Naive thymus-derived CD8-positive, alpha-beta T cell (primary cell): ENCODE measurements at regions not wholly inside any gene's neighbourhood (a gene's known extent, or its start where the extent isn't known, plus 50 kb on each side); places are given as distances from the start of the nearest gene placed in this dataset.

Experiments
- ATAC-seq, 2 donors: fragments of 150-1000 bp; cut with Tn5 transposase in 1 of 2; sonication (Bioruptor Pico), chemical (Tn5 transposase) in 1 of 2; 1 replicate in 1 of 2; 2 replicates in 1 of 2; pipeline ENCODE4 v1.10.0; 2021; ENCODE audit warnings: mild to moderate bottlenecking in 2 of 2, moderate library complexity in 2 of 2
- POLR2A ChIA-PET: fragments of 350-600 bp; sonication (Branson Sonifier 250); formaldehyde crosslinking; loops from one replicate; lab custom pipeline; 2021; ENCODE audit warnings: antibody characterized with exemption; lab: Charles Lee
- DNase-seq, 10 donors: peaks; one replicate each; pipeline versions ENCODE4 v3.0.0 to v3.0.0-alpha.2; 2020 to 2022
- H3K27ac Mint-ChIP-seq, 10 donors: one replicate each; pipeline ENCODE4 v1.8.0; 2020 to 2022; ENCODE audit warnings: mild to moderate bottlenecking in 10 of 10, mixed read lengths in 10 of 10, moderate library complexity in 4 of 10, inconsistent platforms in 1 of 10
- H3K27me3 Mint-ChIP-seq, 5 donors: one replicate each; pipeline ENCODE4 v1.8.0; 2021 to 2022; ENCODE audit warnings: mixed read lengths in 5 of 5
- H3K36me3 Mint-ChIP-seq, 3 donors: one replicate each; pipeline ENCODE4 v1.8.0; 2020 to 2022; ENCODE audit warnings: mixed read lengths in 3 of 3, mild to moderate bottlenecking in 2 of 3, inconsistent platforms in 1 of 3
- H3K4me1 Mint-ChIP-seq, 4 donors: one replicate each; pipeline ENCODE4 v1.8.0; 2021 to 2022; ENCODE audit warnings: mixed read lengths in 4 of 4
- H3K4me3 Mint-ChIP-seq, 10 donors: one replicate each; pipeline ENCODE4 v1.8.0; 2020 to 2022; ENCODE audit warnings: mild to moderate bottlenecking in 10 of 10, mixed read lengths in 10 of 10, moderate library complexity in 6 of 10, inconsistent platforms in 1 of 10
- H3K9me3 Mint-ChIP-seq, 9 donors: one replicate each; pipeline ENCODE4 v1.8.0; 2020 to 2022; ENCODE audit warnings: mixed read lengths in 9 of 9, mild to moderate bottlenecking in 3 of 9, inconsistent platforms in 1 of 9, moderate library complexity in 1 of 9

DNA sequence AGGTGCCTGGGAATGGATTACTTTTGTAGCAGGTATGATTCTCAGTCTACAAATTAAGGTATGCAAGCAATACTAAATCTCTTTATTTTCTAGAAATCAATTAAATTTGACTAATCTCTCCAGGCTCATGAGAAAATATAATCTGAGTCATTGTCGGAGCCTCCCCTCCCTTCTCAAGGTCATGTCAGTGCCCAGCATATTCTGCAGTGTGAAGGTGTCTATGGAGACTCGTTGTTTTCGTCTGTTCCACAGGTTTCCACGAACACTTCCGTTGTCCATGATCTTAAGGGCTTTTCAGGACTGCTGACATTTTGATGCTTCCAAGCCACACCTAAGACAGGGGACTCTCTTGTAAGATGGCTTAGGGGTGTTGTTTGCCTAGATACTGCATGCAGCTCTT lies 56.6 kb upstream of the SCOC start:
- ATAC-seq (no peak), DNase-seq (no peak)
- POLR2A ChIA-PET, result no interaction called here
- H3K9me3 Mint-ChIP-seq, result peaks cover 0 to 14% (median 3%) of the 10 kb centered on the region in 9 donors
- H3K4me1 Mint-ChIP-seq, result no peaks in the 10 kb centered on the region
- no peak overlapping the region for H3K27ac Mint-ChIP-seq
- H3K4me3 Mint-ChIP-seq, result no peak overlapping the region
- peaks cover 0 to 16% (median 13%) of the 10 kb centered on the region in 3 donors for H3K36me3 Mint-ChIP-seq
- H3K27me3 Mint-ChIP-seq, result peaks cover 0 to 5% (median 0%) of the 10 kb centered on the region in 5 donors

DNA sequence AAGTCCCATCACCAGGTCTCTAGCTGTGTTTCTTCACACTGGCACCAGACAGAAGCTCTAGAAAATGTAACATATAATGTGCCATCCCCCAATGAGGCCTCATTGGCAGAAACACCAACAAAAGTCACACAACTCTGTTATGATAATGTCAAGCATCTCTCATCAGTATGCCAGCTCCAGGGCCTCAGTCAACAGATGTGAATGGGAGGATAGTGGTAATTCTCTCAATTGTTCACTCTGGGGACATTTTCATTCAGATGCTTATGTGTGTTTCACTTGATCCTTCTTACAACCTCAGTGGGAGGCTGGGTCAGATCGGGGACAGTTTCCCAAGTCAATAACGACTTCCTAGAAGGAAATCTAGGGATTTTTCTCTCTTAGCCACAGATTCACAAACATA lies 57.5 kb upstream of the SCOC start:
- DNase-seq (no peak), ATAC-seq (no peak)
- Mint-ChIP-seq H3K36me3 (peaks cover 0 to 8% (median 7%) of the 10 kb centered on the region in 3 donors), H3K4me1 (no peaks in the 10 kb centered on the region), H3K27me3 (peaks cover 0 to 5% (median 0%) of the 10 kb centered on the region in 5 donors), H3K9me3 (peaks cover 0 to 6% (median 0%) of the 10 kb centered on the region in 9 donors), H3K4me3 (no peak overlapping the region), H3K27ac (no peak overlapping the region)
- POLR2A ChIA-PET, result interaction anchor here (0.6 kb wide), 1 partner anchor 193 kb away, joined by 4 read pairs; no protein-coding TSS in a partner anchor

DNA sequence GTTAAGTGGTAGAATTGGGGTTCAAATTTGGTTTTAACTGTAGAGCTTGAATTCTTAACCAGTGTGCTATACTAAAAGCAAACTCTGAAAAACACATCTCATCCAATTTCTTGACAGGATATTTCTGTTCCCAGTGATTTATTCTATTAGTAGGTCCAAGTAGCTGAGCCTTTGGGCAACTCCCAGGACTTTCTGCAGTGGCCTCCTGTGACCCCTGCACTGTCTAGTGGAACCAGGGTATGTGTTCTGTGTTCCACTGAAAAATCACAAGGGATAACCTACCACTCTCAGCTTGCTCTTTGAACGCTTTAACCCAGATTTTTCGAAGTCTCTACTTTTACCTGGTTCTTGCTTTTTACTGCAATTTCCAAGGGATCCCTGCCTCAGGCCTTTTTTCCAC lies 58.0 kb upstream of the SCOC start:
- Mint-ChIP-seq H3K27me3 (peaks cover 0 to 5% (median 1%) of the 10 kb centered on the region in 5 donors), H3K36me3 (peaks cover 0 to 6% (median 2%) of the 10 kb centered on the region in 3 donors), H3K27ac (no peak overlapping the region), H3K9me3 (peaks cover 0 to 3% (median 0%) of the 10 kb centered on the region in 9 donors), H3K4me1 (no peaks in the 10 kb centered on the region), H3K4me3 (no peak overlapping the region)
- ATAC-seq (no peak), DNase-seq (no peak)
- POLR2A ChIA-PET, result interaction anchor here (0.6 kb wide), 1 partner anchor 193 kb away, joined by 4 read pairs; no protein-coding TSS in a partner anchor

DNA sequence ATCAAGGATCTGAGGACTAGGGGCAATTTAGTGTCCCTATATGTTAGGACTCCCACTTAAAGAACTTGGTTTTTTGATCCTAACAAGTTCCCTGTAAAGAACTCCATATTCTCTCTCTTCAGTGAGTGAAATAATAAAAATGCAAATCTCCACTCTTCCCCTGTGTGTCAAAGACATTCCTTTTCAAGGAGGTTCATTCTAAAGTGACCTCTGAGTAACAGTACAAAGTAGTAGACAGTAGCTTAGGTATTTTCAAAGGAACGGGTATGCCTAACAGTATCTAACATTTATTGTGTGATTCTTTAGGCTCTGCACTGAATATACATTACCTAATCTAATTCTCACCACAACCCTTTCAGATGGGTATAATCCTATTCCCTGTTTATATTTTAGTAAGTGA lies 58.4 kb upstream of the SCOC start:
- POLR2A ChIA-PET, result no interaction called here
- ATAC-seq, result no peak

DNA sequence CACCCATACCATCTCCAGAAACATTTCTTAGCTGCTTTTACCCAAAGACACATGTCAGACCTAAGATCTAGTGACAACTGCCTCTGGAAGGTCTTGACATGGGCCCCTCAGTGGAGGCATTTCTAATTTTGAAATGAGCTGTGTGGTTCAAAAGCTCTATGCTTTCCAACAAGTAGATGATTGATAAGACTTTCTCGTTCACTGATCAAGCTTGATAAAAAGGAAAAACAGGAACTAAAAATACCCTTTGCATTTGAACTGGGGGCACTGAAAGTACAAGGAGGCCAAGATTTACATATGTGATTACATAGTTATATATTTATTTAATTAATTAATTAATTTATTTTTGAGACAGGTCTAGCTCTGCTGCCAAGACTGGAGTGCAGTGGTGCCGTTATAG lies 61.3 kb upstream of the SCOC start:
- no peak overlapping the region for H3K4me3 Mint-ChIP-seq
- peaks cover 0 to 2% (median under 1%) of the 10 kb centered on the region in 5 donors for H3K27me3 Mint-ChIP-seq
- POLR2A ChIA-PET, result no interaction called here
- H3K4me1 Mint-ChIP-seq, result no peaks in the 10 kb centered on the region
- no peak overlapping the region for H3K27ac Mint-ChIP-seq
- no peaks in the 10 kb centered on the region for H3K9me3 Mint-ChIP-seq
- ATAC-seq, result no peak
- DNase-seq, result no peak
- H3K36me3 Mint-ChIP-seq, result peaks cover 0 to 2% (median 0%) of the 10 kb centered on the region in 3 donors

More for the DNA sequence above, 58.4 kb upstream of the SCOC start:
- Mint-ChIP-seq H3K4me3 (no peak overlapping the region), H3K36me3 (peaks cover 0 to 6% (median 0%) of the 10 kb centered on the region in 3 donors), H3K4me1 (no peaks in the 10 kb centered on the region), H3K9me3 (peaks cover 0 to 3% (median 0%) of the 10 kb centered on the region in 9 donors), H3K27me3 (peaks cover 0 to 3% (median 1%) of the 10 kb centered on the region in 5 donors), H3K27ac (no peak overlapping the region)
- DNase-seq, result no peak

DNA sequence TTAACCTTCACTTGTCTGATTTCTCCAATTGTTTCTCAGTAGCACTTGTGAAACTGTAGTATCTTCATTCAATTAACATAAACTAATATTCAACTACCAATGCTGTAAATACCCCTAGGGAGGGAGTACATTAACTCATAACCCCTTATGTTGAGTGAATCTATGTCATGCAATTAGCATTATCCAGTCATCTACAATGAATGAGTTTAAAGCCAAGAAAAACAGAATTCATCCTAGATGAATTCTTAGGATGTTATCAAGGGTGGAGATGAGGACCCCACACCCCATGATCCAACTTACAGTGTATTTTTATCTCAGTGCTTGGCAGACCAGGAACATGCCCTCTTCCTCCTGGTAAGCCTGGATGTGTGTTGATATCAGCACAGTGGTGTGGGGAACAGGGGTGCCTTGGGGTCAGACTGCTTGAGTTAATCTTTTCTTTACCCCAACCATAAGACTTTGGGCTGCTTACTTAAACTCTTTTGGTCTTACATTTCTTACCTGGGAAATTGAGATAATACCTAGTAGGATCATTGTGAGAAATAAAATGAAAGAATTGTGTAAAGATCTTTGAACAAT lies 62.1 kb upstream of the SCOC start:
- Mint-ChIP-seq H3K9me3 (no peaks in the 10 kb centered on the region), H3K4me3 (no peak overlapping the region), H3K4me1 (no peaks in the 10 kb centered on the region), H3K27me3 (peaks cover 0 to 2% (median under 1%) of the 10 kb centered on the region in 5 donors), H3K36me3 (peaks cover 0 to 2% (median 0%) of the 10 kb centered on the region in 3 donors), H3K27ac (no peak overlapping the region)
- no peak for ATAC-seq
- POLR2A ChIA-PET, result no interaction called here
- DNase-seq, result no peak

DNA sequence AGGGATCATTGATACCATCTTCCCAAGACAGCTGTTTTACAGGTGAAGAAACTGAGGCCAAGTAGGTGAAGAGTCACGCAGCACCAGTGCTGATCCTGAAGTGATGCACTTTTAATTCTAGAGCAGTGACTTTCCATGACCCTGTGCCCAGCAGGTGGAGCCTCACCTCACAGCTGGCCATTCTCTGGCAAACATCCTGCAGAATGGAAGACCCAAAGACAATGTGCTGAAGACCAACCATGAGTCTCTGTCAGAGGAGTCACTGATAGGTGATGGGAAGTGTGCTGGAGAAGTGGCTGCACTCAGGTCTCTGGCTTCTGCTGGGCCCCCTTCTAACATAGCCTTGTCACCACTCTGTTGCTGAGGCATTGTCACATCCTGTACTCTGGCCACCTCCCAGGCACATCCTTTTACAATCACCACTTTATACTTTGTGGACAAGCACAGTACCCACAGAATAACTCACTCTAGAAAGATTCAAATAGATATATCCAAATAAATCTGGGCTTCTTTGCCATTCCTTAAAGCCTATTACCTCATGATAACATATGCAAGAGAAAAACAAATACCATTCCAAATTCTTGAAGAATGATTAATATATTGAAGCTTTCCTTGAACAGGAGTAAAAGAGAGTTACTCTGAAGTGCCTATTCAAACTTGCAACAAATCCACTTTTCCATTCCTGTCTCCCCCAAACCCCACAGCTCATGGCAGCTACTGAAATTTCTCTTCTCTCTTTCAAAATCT lies 64.1 kb upstream of the SCOC start:
- peak overlapping the region in 1 of 10 donors; percentile 7 for H3K27ac Mint-ChIP-seq

DNA sequence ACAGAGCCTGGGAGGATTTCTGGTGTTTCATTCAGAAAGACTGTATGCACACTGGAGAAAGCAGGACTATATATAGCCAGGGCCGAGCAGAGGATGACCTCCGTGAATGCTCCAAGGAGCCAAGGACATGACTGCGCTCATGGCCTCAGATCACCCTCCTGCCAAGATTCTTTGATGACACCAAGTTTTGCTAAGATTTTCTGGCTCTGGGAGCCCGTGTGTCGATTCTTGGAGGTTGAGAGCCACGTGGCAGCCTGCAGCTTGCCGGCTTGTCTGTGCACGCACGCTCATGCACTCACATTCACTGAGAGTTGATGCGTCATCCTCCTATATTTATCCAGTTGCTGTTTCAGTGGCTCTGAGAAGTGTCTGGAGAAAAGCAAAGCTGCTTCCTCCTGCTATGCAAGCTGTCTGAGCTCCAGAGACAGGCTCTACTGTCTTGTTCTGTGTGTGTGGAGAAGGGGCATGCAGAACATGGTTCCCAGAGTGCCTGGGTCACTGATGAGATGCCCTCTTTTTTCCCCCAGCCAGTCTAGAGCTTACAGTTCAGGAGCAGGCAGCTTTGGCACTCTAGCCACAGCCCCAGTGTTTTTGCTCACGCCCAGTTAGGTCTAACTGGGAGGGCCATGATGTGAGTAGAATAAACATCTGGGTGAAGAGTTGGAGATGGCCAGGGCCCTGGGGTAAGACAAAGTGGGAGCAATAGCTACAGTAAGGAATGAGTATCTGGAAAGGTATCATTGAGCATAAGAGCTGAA lies 64.9 kb upstream of the SCOC start:
- Mint-ChIP-seq H3K36me3 (no peaks in the 10 kb centered on the region), H3K4me3 (no peak overlapping the region), H3K27me3 (peaks cover 0 to 8% (median 4%) of the 10 kb centered on the region in 5 donors), H3K9me3 (no peaks in the 10 kb centered on the region), H3K27ac (no peak overlapping the region), H3K4me1 (no peaks in the 10 kb centered on the region)
- DNase-seq, result no peak
- ATAC-seq, result no peak
- POLR2A ChIA-PET, result interaction anchor here (0.9 kb wide), 1 partner anchor 8 kb away, joined by 3 read pairs; no protein-coding TSS in a partner anchor

More for the DNA sequence above, 64.1 kb upstream of the SCOC start:
- peaks cover 0 to 6% (median under 1%) of the 10 kb centered on the region in 5 donors for H3K27me3 Mint-ChIP-seq
- peaks cover 0 to 2% (median 0%) of the 10 kb centered on the region in 3 donors for H3K36me3 Mint-ChIP-seq
- no peak overlapping the region for H3K4me3 Mint-ChIP-seq
- POLR2A ChIA-PET, result interaction anchor here (0.9 kb wide), 1 partner anchor 9 kb away, joined by 3 read pairs; no protein-coding TSS in a partner anchor
- no peaks in the 10 kb centered on the region for H3K4me1 Mint-ChIP-seq
- H3K9me3 Mint-ChIP-seq, result no peaks in the 10 kb centered on the region
- DNase-seq (no peak), ATAC-seq (no peak)

DNA sequence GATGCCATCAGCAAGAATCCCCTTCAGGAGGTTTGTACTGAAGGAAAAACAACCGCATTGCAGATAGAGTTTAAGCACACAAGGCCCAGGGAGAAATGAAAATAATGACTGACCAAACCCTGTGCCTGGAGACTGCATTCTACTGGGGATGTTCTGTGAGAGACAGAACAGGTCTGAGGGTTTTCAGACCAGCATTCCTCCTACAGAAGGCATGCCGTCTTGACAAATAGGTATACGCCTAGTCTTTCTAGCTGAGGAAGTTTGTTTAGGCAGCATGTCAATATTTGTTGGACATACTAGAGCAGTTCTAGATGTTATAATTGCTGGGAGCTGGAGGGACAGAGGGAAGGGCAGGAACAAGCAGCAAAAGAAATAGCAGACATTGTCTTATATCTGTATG lies 68.4 kb upstream of the SCOC start:
- no peaks in the 10 kb centered on the region for H3K36me3 Mint-ChIP-seq
- no peak overlapping the region for H3K4me3 Mint-ChIP-seq
- ATAC-seq (no peak), DNase-seq (no peak)
- H3K27ac Mint-ChIP-seq, result no peak overlapping the region
- POLR2A ChIA-PET, result no interaction called here
- peaks cover 0 to 9% (median 4%) of the 10 kb centered on the region in 5 donors for H3K27me3 Mint-ChIP-seq
- H3K4me1 Mint-ChIP-seq, result no peaks in the 10 kb centered on the region
- no peaks in the 10 kb centered on the region for H3K9me3 Mint-ChIP-seq

DNA sequence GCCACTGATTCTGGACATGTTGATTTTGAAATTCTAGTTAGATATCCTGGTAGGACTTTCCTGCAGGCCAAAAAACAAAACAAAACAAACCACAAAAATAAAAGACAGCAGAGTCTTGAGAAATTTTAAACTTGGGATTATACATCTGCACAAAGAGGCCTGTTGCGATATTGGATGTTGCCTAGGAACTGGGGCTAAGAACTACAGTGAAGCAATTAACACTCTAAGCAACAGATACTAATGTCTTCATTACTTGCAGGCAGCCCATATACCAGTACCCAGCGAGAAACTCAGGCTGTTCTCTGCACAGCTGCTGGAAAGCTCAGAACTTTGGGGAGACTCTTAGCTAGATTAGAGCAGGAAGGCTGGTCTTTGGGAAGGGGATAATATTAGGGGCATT lies 69.1 kb upstream of the SCOC start:
- DNase-seq, result no peak
- no peak overlapping the region for H3K27ac Mint-ChIP-seq
- no peak overlapping the region for H3K4me3 Mint-ChIP-seq
- H3K4me1 Mint-ChIP-seq, result no peaks in the 10 kb centered on the region
- no peaks in the 10 kb centered on the region for H3K9me3 Mint-ChIP-seq
- no peaks in the 10 kb centered on the region for H3K36me3 Mint-ChIP-seq
- POLR2A ChIA-PET, result no interaction called here
- peaks cover 0 to 9% (median 4%) of the 10 kb centered on the region in 5 donors for H3K27me3 Mint-ChIP-seq
- no peak for ATAC-seq

DNA sequence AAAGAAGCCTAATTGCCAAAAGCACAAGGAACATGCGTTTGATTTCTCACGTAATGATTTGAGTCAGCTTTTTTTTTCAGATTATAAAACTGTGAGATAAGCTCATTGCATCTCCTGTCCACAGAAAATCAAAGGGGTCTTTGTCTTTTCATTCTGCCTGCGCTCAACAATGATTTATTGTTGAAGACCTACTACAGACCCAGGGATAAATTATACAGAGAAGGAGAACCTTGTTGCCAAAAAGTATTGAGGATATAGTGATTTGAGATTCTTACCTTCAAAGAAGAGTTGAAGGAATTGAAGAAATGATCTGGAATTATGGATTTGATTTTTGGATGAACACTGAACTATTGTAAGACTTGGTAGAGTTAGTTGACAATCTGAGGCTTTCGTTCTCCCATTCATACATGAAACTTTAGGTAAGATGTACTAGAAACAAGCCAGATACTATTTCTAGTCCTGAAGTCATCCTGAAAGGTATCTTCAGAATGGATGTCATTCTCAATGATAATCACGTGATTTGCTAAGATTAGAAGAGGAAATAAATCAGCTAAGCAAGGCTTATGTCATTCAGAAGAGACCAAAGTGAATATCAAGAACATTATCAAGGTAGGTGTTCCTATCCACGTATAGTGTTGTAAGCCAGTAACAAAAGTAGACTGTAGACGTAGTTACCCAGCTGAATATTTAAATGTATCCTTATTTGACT lies 71.1 kb upstream of the SCOC start:
- Mint-ChIP-seq H3K36me3 (no peaks in the 10 kb centered on the region), H3K4me1 (no peaks in the 10 kb centered on the region), H3K27me3 (peaks cover 0 to 9% (median 4%) of the 10 kb centered on the region in 5 donors), H3K27ac (no peak overlapping the region), H3K9me3 (no peaks in the 10 kb centered on the region), H3K4me3 (no peak overlapping the region)
- ATAC-seq (no peak), DNase-seq (no peak)
- POLR2A ChIA-PET, result no interaction called here

DNA sequence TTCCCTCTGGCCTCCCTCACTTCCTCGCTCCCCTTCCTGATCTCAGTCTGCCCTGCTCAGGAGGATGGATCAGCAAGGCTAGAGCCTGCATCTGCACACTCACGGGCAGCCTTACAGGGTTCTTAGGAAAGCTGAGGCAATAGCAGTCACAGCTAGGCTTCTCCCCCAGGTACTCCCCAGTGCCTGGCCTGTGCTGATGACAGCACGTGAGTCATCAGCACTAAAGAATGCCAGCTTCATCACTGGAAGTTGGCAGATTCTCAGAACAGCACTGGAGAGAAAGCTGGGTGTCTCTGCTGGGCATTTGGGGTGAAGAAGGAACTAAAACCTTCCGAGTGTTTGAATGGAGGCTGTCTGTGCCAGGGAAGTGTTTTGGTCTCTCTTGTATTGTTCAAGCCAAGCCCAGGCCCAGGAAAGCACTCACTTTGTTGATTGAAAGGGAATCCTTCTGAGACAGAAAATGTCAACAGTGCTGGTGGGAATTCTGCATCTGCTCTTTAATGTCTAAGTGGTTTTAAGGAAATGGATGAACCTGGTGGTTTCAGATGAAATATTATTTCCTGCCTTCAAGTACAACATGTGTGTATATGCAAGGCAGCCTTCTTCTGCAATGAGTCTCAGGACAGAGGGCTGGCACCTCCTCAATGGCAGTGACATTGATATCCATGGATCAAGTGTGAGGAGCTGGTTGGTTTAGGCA lies 73.0 kb upstream of the SCOC start:
- POLR2A ChIA-PET, result interaction anchor here (0.7 kb wide), 1 partner anchor 8 kb away, joined by 3 read pairs; no protein-coding TSS in a partner anchor
- H3K36me3 Mint-ChIP-seq, result no peaks in the 10 kb centered on the region
- no peaks in the 10 kb centered on the region for H3K9me3 Mint-ChIP-seq
- H3K4me3 Mint-ChIP-seq, result no peak overlapping the region
- DNase-seq (no peak), ATAC-seq (no peak)
- H3K4me1 Mint-ChIP-seq, result no peaks in the 10 kb centered on the region
- H3K27ac Mint-ChIP-seq, result no peak overlapping the region
- H3K27me3 Mint-ChIP-seq, result peaks cover 0 to 10% (median 4%) of the 10 kb centered on the region in 5 donors
